Fibroblast of lung (primary cell): ENCODE measurements at regions not wholly inside any gene's neighbourhood (a gene's known extent, or its start where the extent isn't known, plus 50 kb on each side); places are given as distances from the start of the nearest gene placed in this dataset.

Source experiments
- CTCF ChIP-seq, 2 donors: IDR thresholded peaks in 1 of 2; conservative IDR thresholded peaks in 1 of 2; 1 replicate in 1 of 2; 2 replicates in 1 of 2; pipeline ENCODE4 v1.5.1; 2011 to 2012; ENCODE audit warnings: low read length in 2 of 2, control low read depth in 1 of 2, inconsistent platforms in 1 of 2, low read depth in 1 of 2, mild to moderate bottlenecking in 1 of 2
- EZH2 ChIP-seq: IDR thresholded peaks from 2 replicates; pipeline ENCODE4 v1.5.1; 2012; ENCODE audit warnings: low read length, control low read depth, mild to moderate bottlenecking; ENCODE audit errors: missing control alignments

- no peak for TF ChIP-seq CTCF (conservative IDR thresholded peaks at IDR 0.05 in 1 of 2, IDR thresholded peaks at IDR 0.05 in 1 of 2; ENCODE audit: low read depth in 1 of 2, low read length in 2 of 2)
- TF ChIP-seq EZH2, result no peak
These were observed 179.7 kb upstream of the ZNF507 start for GRCh38 chr19:32165750-32166149.
